ENCODE measurements at regions not wholly inside any gene's neighbourhood (a gene's known extent, or its start where the extent isn't known, plus 50 kb on each side); places are given as distances from the start of the nearest gene placed in this dataset.

DNA sequence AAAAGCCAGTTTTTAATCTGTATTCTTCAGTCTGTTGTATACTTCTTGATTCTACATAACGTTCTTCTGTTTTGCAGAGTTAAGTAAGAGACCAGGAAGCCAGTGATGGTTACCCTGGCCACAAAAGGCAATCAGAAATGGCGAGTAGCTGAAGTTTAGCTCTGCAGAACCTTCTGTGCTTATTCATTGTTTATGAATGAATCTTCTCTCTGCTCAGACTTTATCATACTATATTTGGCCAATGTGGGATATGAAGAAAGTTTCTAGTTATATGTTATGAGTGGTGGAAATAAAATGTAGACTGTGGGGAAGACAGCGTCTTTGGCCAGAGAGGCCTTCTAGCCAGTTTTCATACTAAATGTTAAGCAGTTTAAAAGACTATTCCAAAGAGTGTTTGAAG lies 249.9 kb upstream of the RGS6 start:
- TF ChIP-seq, protein P1, sequence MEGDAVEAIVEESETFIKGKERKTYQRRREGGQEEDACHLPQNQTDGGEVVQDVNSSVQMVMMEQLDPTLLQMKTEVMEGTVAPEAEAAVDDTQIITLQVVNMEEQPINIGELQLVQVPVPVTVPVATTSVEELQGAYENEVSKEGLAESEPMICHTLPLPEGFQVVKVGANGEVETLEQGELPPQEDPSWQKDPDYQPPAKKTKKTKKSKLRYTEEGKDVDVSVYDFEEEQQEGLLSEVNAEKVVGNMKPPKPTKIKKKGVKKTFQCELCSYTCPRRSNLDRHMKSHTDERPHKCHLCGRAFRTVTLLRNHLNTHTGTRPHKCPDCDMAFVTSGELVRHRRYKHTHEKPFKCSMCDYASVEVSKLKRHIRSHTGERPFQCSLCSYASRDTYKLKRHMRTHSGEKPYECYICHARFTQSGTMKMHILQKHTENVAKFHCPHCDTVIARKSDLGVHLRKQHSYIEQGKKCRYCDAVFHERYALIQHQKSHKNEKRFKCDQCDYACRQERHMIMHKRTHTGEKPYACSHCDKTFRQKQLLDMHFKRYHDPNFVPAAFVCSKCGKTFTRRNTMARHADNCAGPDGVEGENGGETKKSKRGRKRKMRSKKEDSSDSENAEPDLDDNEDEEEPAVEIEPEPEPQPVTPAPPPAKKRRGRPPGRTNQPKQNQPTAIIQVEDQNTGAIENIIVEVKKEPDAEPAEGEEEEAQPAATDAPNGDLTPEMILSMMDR (IDR thresholded peaks at IDR 0.05): no peak
- TF ChIP-seq POLR2A (IDR thresholded peaks at IDR 0.05): no peak

Data from uterus (tissue), 2 donors.